GM19455 (cell line): ENCODE measurements at regions not wholly inside any gene's neighbourhood (a gene's known extent, or its start where the extent isn't known, plus 50 kb on each side); places are given as distances from the start of the nearest gene placed in this dataset.

Experiments
- ATAC-seq: cut with Tn5 transposase; IDR thresholded peaks from one replicate; pipeline ENCODE4 v1.9.1; 2021; ENCODE audit not compliant: unreplicated experiment

DNA sequence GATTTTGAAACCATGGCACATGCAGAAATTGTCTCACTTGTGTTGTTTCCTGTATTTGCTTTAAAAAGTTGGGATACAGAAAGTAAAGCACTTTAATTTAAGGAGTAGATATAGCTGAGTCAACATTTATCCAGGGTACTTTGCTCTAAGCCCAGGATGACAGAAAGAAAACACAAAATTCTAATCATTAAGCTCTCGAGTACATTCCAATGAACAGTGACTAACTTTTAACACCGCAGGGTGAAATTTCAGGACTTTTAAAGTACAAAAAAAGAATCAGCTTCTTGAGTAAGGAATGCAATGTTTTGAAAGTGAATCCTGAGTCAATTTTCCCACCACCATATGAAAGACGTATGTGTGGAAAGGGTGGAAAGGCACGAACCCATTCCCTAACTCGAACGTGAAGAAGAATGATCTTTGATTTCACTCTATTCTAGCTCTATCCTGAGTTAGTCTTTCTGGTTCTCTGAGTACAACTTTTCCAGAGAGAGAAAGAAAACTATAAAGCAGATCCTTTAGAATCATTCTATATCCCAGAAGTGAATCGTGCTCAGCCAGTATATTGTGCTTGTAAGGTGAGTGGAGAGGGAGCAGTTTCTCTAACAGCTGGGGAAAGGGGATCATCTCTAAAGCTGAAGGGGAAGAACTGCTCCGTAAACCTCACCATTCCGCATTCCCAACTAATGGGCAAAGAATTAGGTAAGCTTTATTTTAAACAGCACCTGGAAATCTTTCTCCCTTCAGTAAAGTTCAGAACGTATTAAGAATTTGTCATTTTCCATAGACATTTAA, 779.0 kb upstream of the FLRT2 start:
- no peak for ATAC-seq

DNA sequence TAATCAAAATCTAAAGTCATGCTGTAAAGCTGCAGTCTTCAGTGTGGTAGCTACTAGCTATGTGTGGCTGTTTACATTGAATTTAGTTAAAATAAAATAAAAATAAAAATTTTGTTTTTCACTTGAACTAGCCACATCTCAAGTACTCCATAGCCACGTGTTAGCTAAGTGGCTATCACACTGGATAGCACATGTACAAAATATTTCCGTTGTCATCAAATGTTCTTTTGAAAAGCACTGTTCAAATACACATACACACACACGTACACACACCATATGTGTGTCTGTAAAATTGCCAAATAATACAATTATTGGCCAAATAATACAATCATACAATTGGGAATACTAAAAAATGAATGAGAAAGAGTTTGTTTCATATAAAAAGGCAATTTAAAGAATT, 778.2 kb upstream of the FLRT2 start:
- no peak for ATAC-seq

DNA sequence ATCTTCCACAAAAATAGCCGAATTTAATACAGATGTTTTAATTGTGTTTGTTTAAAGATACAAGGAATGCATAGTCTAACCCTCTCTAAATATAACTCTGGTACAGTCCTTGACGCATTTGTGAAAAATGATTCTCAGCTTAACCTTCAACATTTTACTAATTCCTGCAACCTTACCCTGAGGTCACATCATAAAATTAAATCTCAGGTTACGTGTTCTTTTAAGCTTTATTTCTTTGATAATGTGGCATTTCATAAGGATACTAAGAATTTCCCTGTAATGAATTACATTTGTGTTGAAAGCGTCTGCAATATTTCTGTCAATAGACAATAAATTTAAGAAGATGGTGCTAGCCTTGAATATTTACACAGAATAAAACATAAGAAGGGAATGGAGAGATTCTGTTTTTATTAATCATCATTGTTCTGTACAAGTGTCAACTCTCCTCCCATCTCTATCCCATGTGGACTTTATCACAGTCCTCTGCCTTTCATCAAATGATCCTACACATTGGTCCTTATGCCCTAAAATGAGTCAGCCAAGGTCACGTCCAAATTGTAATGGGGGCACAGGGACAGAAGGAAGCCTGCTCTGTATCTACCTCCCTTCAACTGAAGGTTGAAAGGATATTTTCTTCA, 769.3 kb upstream of the FLRT2 start:
- no peak for ATAC-seq

DNA sequence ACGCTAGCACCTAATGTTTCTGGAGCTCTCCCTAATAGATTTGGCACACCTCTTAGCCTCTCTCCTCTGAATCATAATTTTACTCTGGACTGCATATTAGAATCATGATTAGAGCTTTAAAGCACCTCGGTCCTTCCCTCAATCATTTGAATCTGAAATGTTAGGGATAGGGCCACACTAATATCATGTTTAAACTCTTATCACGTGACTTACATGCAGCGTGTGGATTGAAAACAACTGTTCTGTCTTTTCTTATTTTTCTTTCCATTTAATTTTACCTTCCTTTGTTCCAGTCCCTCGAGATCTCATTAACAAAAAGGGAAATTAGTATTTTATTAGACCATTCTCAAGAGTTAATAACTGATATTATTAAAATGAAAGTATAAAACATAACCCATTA, 762.5 kb upstream of the FLRT2 start:
- ATAC-seq, result no peak

DNA sequence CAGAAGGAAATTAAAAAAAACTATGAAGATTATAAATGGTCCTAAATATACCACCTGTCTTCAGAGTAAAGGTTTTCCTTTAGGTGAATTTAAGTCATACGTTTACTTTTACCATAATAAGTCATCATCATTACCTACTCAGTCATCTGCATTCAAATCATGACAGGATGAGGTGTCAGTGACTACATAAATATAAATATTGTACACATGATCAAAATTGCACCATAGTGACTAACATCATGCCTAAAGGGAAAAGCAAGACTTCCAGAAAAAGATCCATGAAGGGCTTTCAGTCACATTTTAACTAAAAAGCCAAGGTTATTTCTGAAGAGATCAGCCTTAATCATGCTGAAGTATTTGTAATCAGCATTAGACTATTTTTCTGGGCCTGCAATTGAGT, 759.9 kb upstream of the FLRT2 start:
- ATAC-seq, result no peak

DNA sequence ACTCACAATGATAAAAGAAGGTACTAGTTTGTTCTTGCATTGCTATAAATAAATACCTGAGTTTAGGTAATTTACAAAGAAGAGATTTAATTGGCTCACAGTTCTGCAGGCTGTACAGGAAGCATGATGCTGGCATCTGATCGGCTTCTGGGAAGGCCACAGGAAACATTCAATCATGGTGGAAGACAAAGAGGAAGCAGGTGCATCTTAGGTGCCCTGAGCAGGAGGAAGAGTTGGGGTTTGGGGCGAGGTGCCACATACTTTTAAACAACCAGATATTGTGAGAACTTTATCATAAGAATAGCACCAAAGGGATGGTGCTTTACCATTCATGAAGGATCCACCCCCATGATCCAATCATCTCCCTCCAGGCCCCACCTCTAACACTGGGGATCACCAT, 752.6 kb upstream of the FLRT2 start:
- no peak for ATAC-seq

DNA sequence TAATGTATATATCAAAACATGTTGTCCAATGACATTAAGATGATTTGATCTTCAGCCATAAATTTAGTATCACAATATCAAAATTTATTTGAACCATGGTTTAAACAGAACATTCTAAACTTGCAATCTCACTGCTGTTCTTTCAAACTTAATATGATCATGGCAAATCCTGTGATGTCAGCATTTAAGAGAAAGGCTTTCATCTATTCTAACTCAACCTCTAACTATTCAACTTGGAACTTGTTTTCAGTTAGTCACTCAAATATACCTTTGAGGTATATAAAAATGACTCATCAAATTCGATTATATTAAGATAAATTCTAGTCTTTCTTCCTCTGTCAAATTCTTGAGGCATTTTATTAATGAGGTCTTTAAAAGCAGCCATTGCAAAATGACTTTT, 747.0 kb upstream of the FLRT2 start:
- no peak for ATAC-seq

DNA sequence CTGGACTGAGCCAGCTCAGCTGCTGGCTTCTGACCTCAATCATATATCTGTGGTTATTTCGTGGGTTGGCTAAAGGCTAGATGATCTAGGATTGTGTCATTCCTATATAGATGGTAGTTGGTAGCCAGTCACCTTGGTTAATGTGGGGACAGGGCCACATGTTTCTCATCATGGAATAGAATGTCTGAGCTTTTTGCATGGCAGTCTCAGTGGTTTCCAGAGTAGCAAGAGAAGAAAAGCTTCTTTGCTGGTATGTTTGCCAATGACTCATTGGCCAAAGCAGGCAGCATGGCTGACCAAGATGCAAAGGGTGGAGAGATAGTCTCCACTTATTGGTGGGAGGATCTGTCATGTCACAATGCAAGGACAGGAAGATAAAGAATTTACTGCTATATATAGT, 746.4 kb upstream of the FLRT2 start:
- no peak for ATAC-seq

DNA sequence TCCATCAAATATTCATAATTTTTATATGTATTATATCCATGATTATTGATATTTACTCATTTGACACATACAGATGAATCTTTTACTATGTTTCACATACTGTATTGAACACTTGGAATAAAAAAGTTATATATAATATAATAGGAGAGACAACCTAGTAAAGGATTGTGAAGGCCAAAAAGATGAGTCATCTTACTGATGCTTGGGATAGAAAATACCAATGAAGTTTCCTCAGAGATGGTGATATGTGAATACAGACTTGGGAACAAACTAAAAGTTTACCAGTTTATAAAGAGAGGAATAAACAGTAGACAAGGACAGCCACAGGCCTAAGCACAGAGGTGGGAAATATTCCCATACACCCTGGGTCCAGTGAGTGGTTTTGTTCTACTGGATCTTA, 743.9 kb upstream of the FLRT2 start:
- ATAC-seq, result no peak

DNA sequence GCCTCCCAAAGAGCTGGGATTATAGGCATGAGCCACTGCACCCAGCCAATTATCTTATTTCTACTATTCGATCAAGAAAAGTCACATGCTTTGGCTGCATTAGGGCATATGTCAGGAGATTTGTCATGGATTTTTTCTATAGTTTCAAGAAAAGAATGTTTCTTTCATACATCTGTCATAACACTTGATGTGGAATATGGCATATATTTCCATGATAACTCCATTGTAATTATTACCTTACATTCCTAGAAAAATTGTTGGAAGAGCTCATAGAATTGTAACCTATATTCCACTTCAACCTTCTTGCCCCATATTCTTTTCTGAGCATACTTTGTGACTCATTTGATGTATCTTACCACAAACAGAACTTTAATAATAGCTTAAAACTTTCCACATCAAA, 740.9 kb upstream of the FLRT2 start:
- ATAC-seq, result no peak

DNA sequence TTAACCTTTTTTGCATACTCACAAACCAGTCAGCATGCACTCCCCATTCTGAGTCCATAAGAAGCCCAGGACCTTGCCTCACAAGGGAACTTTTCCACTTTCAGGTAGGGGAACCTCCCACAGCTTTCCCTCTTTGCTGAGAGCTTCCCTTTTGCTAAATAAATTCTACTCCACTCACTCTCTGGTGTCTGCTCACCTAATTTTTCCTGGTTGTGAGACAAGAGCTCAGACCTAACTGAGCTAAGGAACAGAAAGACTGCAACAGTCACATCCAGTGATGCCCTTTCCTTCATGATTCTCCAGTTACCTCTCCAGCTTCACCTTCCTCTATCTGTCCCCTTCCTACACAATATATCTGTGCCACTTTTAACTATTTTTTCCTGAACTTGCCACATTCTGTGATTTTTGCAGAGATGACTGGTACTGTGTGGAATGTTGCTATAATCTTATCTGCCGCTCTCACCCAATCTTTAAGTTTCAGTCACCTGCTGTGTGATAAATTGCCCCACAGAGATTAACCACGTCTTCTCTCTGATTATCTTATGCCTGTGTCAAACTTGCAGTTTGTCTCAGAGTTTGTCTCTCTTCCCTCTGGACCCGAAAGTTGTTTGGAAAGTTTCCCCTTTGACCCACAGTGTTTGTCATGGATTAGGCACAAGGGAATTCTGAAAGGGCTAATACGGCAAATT, 737.1 kb upstream of the FLRT2 start:
- ATAC-seq, result no peak

DNA sequence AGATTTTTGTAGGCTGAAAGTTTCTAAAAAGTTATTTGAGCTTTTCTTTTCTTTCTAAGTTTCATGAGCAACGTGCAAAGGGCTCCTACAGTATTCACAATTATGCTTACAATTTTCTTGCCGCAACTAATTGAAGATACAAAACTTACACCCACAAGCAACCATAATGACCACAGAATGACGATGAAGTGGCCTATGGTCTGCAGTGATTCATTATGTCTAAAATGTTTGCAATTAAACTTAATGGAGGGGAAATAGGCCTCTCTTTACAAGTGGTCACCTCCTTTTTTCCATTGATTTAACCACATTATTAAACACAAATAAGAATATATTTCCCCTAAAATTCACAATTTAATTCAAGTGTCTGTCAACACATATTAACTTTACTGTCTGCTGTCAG, 732.6 kb upstream of the FLRT2 start:
- no peak for ATAC-seq

DNA sequence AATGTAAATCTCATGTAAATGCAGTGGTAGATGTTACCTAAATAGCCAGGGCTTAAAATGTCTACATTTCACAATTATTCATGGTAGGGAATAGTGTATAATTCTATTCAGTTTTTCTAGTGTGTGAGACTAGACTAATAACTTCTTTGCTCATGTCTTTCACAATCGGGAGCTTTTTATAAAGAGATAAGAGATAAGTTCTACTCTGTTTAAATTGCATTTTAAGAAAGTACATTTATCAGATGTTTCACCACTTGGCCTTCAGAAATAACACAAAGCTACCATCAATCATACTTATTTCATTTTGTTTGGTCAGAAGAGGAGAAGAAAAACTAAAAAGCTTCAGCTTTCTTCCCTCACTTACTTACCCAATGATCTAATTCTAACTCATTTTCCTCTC, 725.5 kb upstream of the FLRT2 start:
- ATAC-seq, result no peak

DNA sequence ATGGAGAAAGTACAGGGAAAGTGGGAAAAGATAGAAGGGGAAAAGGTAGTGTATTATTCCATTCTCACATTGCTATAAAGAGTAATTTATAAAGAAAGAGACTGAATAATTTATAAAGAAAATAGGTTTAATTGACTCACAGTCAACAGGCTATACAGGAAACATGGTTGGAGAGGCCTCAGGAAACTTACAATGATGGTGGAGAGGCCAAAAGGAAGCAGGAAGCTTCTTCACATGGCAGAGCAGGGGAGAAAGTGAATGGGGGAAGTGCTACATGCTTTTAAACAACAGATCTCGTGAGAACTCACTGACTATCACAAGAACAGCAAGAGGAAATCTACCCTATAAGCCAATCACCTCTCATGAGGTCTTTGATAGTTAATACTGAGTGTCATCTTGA, 725.0 kb upstream of the FLRT2 start:
- no peak for ATAC-seq

DNA sequence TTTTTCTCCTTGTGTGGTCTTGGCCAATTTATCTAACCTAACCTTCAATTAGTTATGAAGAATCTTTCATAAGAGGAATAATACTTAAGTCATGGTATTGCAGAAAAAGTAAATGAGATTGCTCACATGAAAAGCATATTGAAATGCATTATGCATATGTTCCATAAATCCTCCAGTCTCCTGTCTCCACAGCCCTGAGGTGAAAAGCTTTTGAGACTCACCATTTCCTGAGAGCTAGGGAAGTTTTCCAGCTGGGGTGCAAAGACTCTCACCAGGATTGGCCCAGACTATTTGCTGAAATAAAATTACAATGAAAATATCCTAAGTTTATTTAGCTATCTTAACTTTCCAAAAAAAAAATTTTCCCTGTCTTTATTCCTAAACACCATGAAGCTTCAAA, 723.8 kb upstream of the FLRT2 start:
- ATAC-seq, result no peak

DNA sequence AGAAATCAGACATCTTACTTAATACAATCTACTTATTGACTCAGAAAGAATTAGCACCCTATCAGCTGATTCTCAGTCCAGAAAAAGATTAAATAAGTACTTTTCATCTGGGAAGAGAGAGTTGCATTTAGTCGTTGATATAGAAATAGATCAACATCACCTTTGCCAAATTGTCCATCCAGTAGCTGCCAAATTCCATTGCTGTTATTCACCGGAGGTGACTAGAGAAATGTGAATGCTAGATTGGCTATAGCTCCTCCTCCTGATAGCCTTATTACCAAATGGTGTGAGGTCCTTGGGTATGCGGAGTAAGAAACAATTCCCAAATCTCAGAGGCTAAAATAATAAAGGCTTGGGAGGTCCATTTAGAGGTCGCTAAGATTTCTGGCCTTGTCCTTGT, 723.3 kb upstream of the FLRT2 start:
- no peak for ATAC-seq

DNA sequence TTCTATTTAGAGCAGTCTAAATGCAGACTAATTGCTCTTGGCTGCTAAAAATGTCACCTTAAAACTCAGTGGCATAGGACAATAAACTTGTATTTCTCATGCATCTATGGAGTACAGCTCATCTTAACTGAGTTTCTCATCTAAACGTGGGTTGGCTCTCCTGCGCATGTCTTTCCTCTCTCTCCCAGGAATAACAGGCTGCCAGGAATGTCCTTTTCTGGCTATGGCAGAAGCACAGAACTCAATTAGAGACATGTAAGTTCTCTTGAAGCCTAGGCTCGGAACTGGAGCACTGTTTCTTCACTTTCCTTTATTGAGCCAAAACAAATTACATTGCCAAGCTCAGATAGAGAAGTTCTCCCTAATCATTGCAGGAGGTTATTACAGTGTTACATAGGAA, 722.3 kb upstream of the FLRT2 start:
- no peak for ATAC-seq

DNA sequence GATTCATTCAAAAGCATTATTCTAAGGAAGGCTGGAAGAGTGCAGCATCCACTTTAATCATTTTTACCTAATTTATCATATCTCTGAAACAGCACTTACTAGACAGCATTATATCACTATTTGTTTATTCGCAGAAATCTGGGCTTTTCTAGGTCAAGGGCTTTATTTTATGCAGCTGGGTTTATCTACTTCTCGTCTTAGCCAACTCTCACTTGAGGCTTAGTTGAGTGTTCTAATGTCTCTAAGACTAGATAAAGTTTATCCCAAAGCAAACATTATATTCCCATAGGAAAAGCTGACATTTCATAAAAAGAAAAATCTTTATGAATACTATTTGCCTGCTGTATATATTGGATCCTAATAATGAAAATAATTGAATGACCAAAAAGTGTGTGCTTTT, 720.8 kb upstream of the FLRT2 start:
- no peak for ATAC-seq

DNA sequence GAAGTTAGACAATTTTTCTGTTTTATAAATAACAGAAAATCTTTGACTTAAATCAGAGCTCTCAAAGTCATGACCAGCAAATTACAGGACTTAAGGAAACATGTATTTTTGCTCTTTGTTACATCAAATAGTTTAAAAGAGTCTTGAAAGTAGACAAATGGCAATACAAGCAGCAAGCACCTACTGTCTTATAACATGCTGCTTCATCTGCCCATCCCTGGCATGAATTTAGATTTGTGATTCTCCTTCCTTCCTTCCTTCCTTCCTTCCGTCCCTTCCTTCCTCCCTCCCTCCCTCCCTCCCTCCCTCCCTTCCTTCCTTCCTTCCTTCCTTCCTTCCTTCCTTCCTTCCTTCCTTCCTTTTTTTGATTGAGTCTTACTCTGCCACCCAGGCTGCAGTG, 715.6 kb upstream of the FLRT2 start:
- no peak for ATAC-seq

DNA sequence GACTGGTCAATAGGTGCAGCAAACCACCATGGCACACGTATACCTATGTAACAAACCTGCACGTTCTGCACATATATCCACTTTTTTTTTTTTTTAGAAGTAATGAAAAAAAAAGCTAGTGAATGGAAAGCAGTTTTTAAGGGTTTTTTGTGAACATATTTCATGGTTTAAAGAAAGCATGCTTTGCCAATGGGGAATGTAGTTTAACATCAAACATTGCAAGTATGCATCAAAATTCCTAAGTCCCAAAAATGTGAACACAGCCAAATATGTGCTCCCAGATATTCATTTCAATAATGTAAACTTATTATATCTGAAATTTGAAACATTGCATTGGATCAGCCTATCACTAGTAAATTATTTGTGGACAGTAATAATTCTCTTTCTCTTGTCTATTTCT, 710.4 kb upstream of the FLRT2 start:
- no peak for ATAC-seq

DNA sequence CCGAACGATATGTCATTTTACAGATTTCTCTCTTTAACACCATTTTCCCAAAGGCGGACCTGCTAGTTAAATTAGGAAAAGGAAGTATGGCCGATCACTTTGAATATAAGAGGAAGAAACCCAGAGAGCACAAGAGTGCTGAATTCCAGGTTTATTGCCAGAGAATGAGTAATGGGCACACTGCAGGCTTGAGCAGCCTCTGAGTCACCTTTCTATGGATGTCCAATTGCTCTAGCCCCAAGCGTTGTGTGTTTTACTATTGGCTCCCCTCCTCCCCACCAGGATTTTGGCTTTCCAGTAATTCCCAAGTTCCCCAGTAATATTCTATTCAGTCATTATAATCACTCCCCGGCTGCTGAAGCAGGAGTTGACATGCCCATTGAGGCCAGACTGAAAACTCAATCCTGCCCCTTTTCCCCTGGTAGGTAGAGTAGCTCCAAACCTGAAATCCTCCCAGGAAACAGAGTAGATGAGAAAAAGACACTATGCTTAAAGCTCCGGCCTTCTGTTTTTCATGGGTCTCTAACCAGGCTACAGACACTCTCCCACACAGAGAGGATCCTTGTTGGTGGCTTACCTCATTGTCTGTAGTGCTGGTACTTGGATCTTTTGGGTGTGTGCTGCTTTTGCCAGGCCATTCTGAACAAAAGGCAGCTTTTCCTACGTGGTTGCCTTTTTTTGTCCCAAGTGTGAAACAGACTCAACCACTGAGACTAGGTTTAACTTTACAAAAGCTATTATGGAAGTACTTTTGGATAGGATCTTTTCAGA, 704.3 kb upstream of the FLRT2 start:
- no peak for ATAC-seq

DNA sequence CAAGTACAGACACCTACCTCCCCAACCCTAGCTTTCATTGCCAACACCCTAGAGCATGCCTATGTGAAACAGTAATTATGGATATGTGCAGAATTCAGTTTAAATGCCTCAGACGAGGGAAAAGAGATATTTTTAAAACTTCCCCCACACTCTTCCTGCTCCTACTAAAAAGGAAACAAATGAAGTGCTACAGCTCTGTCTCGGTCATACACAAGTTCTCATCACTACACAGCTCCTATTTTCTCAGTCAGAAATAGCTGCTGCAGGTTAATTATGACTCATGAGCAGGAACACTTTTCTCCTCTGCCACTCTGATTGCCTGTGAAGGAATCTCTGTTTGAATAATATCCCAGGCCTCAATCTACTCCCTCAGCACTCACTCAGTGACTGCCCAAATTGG, 703.6 kb upstream of the FLRT2 start:
- no peak for ATAC-seq
